ENCODE measurements at regions not wholly inside any gene's neighbourhood (a gene's known extent, or its start where the extent isn't known, plus 50 kb on each side); places are given as distances from the start of the nearest gene placed in this dataset.
"Not testable (repeated sequence)": the region's sequence is repeated elsewhere in the genome, so short reads cannot be mapped to it uniquely, and the experiment has no call there.

DNA sequence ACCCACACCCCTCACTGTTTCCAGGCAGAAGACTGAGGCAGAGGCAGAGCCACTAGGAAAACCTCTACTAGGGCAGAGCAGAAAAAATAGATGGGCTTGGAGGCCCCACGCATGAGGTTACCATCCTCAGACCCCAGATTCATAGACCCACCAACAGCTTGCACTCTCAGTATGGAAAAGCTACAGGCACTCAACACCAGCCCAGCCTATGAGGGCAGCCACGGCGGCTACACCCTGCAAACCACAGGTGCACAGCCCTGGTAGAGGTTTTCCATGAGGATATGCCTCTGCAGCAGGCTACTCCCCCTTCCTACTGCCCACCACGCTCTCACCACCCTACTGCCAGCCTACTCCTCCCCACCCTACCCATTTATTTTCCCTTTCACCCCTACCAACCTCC lies 235.1 kb downstream of the CWH43 start:
- no peak overlapping the region for H3K4me3 ChIP-seq
- ATAC-seq, result no peak

DNA sequence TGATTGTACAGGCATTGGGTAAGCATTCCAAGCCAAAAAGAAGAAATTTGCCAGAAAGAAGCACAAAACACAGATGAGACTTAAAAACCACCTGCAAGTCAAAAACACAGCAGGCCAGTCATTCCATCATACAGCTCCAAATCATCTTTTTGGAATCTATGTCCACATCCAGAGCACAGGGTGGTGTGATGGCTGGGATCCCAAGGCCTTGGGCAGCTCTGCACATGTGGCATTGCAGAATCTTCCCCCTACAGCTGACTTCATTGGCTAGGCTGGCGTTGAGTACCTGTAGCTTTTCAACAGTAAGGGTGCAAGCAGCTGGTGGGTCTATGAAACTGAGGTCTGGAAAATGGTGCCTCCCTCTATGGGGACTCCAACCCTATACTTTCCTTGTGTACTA lies 236.7 kb downstream of the CWH43 start:
- H3K27me3 ChIP-seq; H3K9me3 ChIP-seq; H3K4me3 ChIP-seq; H3K27ac ChIP-seq; intact Hi-C loops (cut with DNase I); H3K4me1 ChIP-seq; H3K36me3 ChIP-seq; DNase-seq; ATAC-seq: not testable (repeated sequence)
- WGBS, 4 donors, result 30 to 83% (median 34%) methylated on average over 1 of the region's 1 CpG

More for the DNA sequence above, 235.1 kb downstream of the CWH43 start:
- intact Hi-C loops (cut with DNase I), result no loop called here
- Histone ChIP-seq H3K27ac (no peak overlapping the region), H3K4me1 (no peaks in the 10 kb centered on the region), H3K27me3 (no peaks in the 10 kb centered on the region), H3K9me3 (peaks cover 0 to 9% (median 0%) of the 10 kb centered on the region in 12 donors), H3K36me3 (no peaks in the 10 kb centered on the region)
- DNase-seq, result no peak
- WGBS, 4 donors, result 31 to 46% (median 42%) methylated on average over 4 of the region's 4 CpGs
- no peak for TF ChIP-seq POLR2A (IDR thresholded peaks at IDR 0.05)
- TF ChIP-seq, protein P1, sequence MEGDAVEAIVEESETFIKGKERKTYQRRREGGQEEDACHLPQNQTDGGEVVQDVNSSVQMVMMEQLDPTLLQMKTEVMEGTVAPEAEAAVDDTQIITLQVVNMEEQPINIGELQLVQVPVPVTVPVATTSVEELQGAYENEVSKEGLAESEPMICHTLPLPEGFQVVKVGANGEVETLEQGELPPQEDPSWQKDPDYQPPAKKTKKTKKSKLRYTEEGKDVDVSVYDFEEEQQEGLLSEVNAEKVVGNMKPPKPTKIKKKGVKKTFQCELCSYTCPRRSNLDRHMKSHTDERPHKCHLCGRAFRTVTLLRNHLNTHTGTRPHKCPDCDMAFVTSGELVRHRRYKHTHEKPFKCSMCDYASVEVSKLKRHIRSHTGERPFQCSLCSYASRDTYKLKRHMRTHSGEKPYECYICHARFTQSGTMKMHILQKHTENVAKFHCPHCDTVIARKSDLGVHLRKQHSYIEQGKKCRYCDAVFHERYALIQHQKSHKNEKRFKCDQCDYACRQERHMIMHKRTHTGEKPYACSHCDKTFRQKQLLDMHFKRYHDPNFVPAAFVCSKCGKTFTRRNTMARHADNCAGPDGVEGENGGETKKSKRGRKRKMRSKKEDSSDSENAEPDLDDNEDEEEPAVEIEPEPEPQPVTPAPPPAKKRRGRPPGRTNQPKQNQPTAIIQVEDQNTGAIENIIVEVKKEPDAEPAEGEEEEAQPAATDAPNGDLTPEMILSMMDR (IDR thresholded peaks at IDR 0.05), result no peak

DNA sequence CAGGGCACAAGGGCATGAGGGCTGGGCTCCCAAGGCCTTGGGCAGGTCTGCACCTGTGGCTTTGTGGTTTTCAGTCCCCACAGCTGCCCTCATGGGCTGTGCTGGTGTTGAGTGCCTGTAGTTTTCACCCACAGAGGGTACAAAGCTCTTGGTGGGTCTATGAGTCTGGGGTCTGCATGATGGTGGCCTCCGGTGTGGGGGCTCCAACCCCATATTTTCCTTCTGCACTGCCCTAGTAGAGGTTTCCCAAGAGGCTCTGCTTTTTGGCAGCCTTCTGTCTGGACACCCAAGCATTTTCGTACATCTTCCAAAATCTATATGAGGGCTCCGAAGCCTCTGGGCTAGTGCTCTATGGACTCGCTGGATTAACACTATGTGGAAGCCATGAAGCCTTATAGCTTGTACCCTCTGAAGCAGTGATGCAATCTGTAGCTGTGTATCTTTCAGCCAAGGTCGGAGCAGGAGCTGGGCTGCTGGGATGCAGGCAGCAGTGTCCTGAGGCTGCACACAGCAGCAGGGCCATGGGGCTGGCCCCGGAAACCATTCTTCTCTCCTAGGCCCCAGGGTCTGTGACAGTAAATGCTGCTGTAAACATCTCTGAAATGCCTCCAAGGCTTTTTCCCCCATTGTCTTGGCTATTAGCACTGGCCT lies 240.3 kb downstream of the CWH43 start:
- intact Hi-C loops (cut with DNase I); H3K9me3 ChIP-seq; ATAC-seq; DNase-seq; H3K4me3 ChIP-seq; H3K36me3 ChIP-seq; H3K4me1 ChIP-seq; H3K27me3 ChIP-seq; H3K27ac ChIP-seq: not testable (repeated sequence)
- WGBS, 4 donors, result 59 to 70% (median 66%) methylated on average over 5 to 6 of the region's 6 CpGs

DNA sequence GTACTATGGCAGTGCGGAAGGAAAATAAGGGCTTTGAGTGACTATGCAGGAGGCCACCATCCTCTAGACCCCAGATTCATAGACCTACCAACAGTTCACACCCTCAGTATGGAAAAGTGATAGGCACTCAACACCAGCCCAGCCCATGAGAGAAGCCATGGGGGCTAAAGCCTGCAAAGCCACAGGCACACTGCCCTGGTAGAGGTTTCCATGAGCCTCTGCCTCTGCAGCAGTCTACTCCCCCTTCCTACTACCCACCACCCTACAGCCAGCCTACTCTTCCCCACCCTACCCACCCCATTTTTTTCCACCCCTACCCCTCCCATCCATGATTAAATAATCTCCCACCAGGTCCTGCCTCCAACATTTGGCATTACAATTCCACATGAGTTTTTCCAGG lies 241.9 kb downstream of the CWH43 start:
- H3K9me3 ChIP-seq; H3K36me3 ChIP-seq; H3K4me3 ChIP-seq; H3K27ac ChIP-seq; intact Hi-C loops (cut with DNase I); DNase-seq; ATAC-seq; H3K4me1 ChIP-seq; H3K27me3 ChIP-seq: not testable (repeated sequence)
- 74 to 92% (median 82%) methylated on average over 1 of the region's 1 CpG for WGBS, 4 donors

DNA sequence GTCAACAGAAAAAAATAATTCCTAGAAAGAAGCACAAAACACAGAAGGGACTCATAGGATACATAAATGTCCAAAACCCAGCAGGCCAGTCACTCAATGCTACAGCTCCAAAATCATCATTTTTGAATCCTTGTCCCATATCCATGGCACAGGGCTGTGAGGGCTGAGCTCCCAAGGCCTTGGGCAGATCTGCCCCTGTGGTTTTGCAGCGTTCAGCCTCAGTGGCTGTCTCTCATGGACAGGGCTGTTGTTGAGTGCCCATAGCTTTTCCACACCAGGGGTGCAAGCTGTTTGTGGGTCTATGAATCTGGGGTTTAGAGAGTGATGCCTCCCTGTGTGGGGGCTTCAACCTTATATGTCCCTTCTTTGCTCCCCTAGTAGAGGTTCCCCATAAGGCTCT lies 243.2 kb downstream of the CWH43 start:
- H3K36me3 ChIP-seq; H3K9me3 ChIP-seq; ATAC-seq; H3K4me3 ChIP-seq; H3K27ac ChIP-seq; H3K27me3 ChIP-seq; H3K4me1 ChIP-seq; DNase-seq; intact Hi-C loops (cut with DNase I): not testable (repeated sequence)
- WGBS, 4 donors, result 21 to 53% (median 34%) methylated on average over 1 of the region's 1 CpG

DNA sequence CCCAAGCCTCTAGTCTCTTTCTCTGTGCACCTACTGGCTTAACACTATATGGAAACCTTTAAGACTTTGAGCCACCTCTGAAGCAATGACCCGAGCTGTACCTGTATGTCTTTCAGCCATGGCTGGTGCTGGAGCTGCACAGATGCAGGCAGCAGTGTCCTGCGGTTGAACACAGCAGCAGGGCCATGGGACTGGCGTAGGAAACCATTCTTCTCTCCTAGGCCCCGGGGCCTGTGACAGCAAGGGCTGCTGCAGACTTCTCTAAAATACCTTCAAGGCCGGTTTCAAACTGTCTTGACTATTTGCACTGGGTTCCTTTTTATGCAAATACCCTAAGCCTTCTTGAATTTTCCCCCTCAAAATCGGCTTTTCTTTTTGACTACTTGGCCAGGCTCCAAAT lies 243.6 kb downstream of the CWH43 start:
- not testable (repeated sequence) for ATAC-seq
- 44 to 67% (median 54%) methylated on average over 6 of the region's 6 CpGs for WGBS, 4 donors

DNA sequence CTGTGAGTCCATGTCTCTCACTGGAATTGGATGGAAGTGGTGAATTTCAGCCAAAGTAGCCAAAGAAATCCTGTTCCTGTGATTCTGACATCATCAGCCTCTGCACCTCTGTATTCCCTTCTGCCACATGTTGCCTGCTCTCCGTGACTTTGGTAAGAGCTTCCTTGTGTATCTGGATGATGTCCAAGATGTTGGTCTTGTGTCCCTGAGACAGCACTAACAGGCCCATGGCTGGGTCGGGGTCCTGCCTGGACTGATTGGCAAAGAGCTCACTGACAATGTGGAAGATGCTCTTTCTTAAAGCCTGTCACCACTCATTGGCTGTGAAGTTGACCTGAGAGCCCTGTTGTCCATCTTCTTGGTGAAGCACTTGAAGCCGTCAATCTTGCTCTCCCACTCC lies 247.3 kb downstream of the CWH43 start:
- H3K4me1 ChIP-seq; H3K9me3 ChIP-seq; intact Hi-C loops (cut with DNase I); H3K4me3 ChIP-seq; ATAC-seq; H3K27ac ChIP-seq; DNase-seq; H3K27me3 ChIP-seq; H3K36me3 ChIP-seq: not testable (repeated sequence)
- WGBS, 4 donors, result 10 to 41% (median 19%) methylated on average over 2 to 3 of the region's 3 CpGs

More for the DNA sequence above, 243.6 kb downstream of the CWH43 start:
- H3K36me3 ChIP-seq; H3K27ac ChIP-seq; H3K4me3 ChIP-seq; intact Hi-C loops (cut with DNase I); H3K27me3 ChIP-seq; H3K9me3 ChIP-seq; DNase-seq; H3K4me1 ChIP-seq: not testable (repeated sequence)

DNA sequence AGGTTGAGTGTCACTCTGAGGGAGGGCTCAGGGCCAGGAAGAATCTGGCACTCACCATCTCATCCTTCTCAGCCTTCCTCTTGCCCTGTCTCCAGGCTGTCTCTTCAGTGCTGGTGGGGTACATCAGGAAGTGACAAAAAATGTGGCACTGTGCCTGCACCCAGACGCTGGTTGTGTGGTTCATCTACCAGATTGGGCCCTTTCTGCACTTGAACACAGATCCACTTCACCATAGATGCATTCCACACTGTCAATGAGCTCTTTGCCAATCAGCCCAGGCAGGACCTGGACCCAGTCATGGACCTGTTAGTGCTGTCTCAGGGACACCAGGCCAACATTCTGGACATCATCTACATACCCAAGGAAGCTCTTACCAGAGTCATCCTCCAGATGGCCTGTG lies 247.7 kb downstream of the CWH43 start:
- H3K4me1 ChIP-seq; H3K36me3 ChIP-seq; H3K27me3 ChIP-seq; intact Hi-C loops (cut with DNase I); H3K4me3 ChIP-seq; DNase-seq; H3K9me3 ChIP-seq; H3K27ac ChIP-seq; ATAC-seq: not testable (repeated sequence)
- 17 to 53% (median 44%) methylated on average over 1 of the region's 1 CpG for WGBS, 4 donors

DNA sequence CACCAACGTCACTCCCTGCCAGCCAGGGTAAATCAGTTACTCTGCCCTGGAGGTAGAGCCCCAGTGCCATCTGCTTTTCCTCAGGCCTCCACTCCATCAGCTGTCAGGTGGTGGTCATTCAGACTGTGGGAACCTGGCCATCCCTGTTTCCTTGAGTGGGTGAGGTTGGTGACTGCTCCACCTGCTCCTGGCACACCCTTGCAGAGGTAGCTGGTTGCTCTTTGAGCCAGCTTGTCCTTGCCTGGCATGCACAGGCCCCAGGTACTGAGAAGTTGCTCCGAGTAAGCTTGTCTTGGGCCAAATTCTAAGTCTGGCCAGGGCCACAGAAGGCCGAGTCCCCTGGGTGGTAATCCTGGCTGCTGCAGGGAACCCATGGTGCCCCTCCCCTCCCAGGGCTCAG lies 248.3 kb downstream of the CWH43 start:
- 27 to 53% (median 37%) methylated on average over 2 of the region's 3 CpGs for WGBS, 4 donors

DNA sequence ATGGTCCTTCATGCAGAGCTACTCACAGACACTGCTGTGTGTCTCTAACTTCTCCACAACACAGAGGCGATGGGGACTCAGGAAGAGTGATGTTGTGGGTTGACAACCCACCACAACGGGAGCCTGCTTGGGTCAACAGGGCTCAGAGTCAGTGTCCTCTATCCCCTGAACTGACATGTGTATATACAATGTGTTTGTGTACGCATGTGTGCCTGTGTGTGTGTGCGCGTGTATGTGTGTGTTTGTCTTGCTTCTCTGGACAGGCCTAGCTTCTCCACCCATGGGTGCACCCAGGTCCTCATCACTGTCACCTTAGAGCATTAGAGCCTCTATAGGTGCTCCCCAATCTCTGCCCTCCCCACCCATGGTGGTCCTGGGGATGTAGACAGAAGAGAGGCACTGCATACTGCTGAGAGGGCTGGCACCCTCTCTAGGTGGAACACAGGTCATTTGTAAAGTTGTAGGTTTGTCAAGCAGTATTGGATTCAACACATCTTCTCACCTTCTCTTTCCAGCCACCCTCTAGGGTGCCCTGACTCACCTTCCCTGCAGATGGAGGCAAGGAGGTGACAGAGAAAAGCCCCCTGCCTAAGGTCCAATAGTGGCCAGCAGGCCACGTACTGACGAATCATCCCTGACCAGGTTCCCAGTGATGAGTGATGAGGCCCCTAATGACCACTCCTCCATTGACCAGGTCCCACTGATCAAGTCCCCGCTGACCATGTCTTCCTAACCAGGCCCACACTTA lies 249.5 kb downstream of the CWH43 start:
- H3K4me1 ChIP-seq; intact Hi-C loops (cut with DNase I); H3K36me3 ChIP-seq; H3K27me3 ChIP-seq; ATAC-seq; H3K27ac ChIP-seq; DNase-seq; H3K9me3 ChIP-seq; H3K4me3 ChIP-seq: not testable (repeated sequence)
- WGBS, 4 donors, result 65 to 79% (median 74%) methylated on average over 5 to 8 of the region's 8 CpGs

More for the DNA sequence above, 248.3 kb downstream of the CWH43 start:
- DNase-seq; H3K4me3 ChIP-seq; H3K9me3 ChIP-seq; H3K27ac ChIP-seq; ATAC-seq; H3K27me3 ChIP-seq; H3K4me1 ChIP-seq; H3K36me3 ChIP-seq; intact Hi-C loops (cut with DNase I): not testable (repeated sequence)

Data from heart left ventricle (tissue), 16 donors.